Colonic mucosa (tissue), 4 donors: ENCODE measurements at regions not wholly inside any gene's neighbourhood (a gene's known extent, or its start where the extent isn't known, plus 50 kb on each side); places are given as distances from the start of the nearest gene placed in this dataset.

Source experiments
- DNase-seq: peaks from one replicate; pipeline ENCODE4 v3.0.0-alpha.2; 2020
- H3K27ac ChIP-seq: fragments of 200-600 bp; one replicate; pipeline ENCODE4 v1.8.0; 2021
- H3K27me3 ChIP-seq: fragments of 200-600 bp; one replicate; pipeline ENCODE4 v1.8.0; 2021
- H3K36me3 ChIP-seq: fragments of 200-600 bp; one replicate; pipeline ENCODE4 v1.8.0; 2021
- H3K4me1 ChIP-seq: fragments of 200-600 bp; one replicate; pipeline ENCODE4 v1.8.0; 2021; ENCODE audit warnings: mild to moderate bottlenecking
- H3K4me3 ChIP-seq: fragments of 200-600 bp; one replicate; pipeline ENCODE4 v1.8.0; 2021
- H3K9ac ChIP-seq, 2 donors: one replicate each; pipeline ENCODE4 v1.7.0; 2013; ENCODE audit warnings: control low read depth in 2 of 2, low read depth in 2 of 2, low read length in 2 of 2
- H3K9me3 ChIP-seq: fragments of 200-600 bp; one replicate; pipeline ENCODE4 v1.8.0; 2021
- CTCF ChIP-seq: fragments of 200-600 bp; IDR thresholded peaks from one replicate; pipeline ENCODE4 v1.8.0; 2022; ENCODE audit warnings: antibody characterized with exemption, mild to moderate bottlenecking
- intact Hi-C: fragments of 100-400 bp; cut with DNase I; formaldehyde crosslinking; loops from one replicate; pipeline ENCODE4 v1.14.1; 2022
- donor health status: healthy.
- donor health status: DM: no; HTN: no; CAD: no.
- donor health status: DM: no; HTN: no; CAD: no.

- Histone ChIP-seq H3K4me3 (no peak overlapping the region), H3K36me3 (no peaks in the 10 kb centered on the region), H3K27me3 (no peaks in the 10 kb centered on the region), H3K9ac (no peak overlapping the region), H3K4me1 (no peaks in the 10 kb centered on the region), H3K27ac (no peak overlapping the region), H3K9me3 (no peaks in the 10 kb centered on the region)
- intact Hi-C loops, result no loop called here
- TF ChIP-seq CTCF, result no peak
- DNase-seq, result no peak
Observed at GRCh38 chr16:49026566-49027181, 255.0 kb downstream of the CBLN1 start.

- H3K4me1 ChIP-seq, result no peaks in the 10 kb centered on the region
- H3K9ac ChIP-seq, result no peak overlapping the region
- H3K36me3 ChIP-seq, result no peaks in the 10 kb centered on the region
- intact Hi-C loops, result no loop called here
- no peak overlapping the region for H3K27ac ChIP-seq
- no peak overlapping the region for H3K4me3 ChIP-seq
- no peak for DNase-seq
- no peaks in the 10 kb centered on the region for H3K27me3 ChIP-seq
- TF ChIP-seq CTCF, result no peak
- H3K9me3 ChIP-seq, result no peaks in the 10 kb centered on the region
Observed at GRCh38 chr16:49024896-49025295, 256.7 kb downstream of the CBLN1 start.

GRCh38 chr16:49024016-49024415 lies 257.6 kb downstream of the CBLN1 start:
- intact Hi-C loops, result no loop called here
- H3K4me3 ChIP-seq, result no peak overlapping the region
- no peaks in the 10 kb centered on the region for H3K4me1 ChIP-seq
- no peak for TF ChIP-seq CTCF
- H3K9ac ChIP-seq, result no peak overlapping the region
- no peaks in the 10 kb centered on the region for H3K27me3 ChIP-seq
- no peaks in the 10 kb centered on the region for H3K9me3 ChIP-seq
- no peak for DNase-seq
- no peak overlapping the region for H3K27ac ChIP-seq
- no peaks in the 10 kb centered on the region for H3K36me3 ChIP-seq

GRCh38 chr16:49023050-49023449 lies 258.6 kb downstream of the CBLN1 start:
- no peaks in the 10 kb centered on the region for H3K27me3 ChIP-seq
- no peak for TF ChIP-seq CTCF
- H3K9me3 ChIP-seq, result no peaks in the 10 kb centered on the region
- H3K27ac ChIP-seq, result no peak overlapping the region
- no peak for DNase-seq
- no peak overlapping the region for H3K4me3 ChIP-seq
- H3K4me1 ChIP-seq, result no peaks in the 10 kb centered on the region
- no peak overlapping the region for H3K9ac ChIP-seq
- H3K36me3 ChIP-seq, result no peaks in the 10 kb centered on the region
- intact Hi-C loops, result no loop called here

- H3K9ac ChIP-seq, result no peak overlapping the region
- no peak for TF ChIP-seq CTCF
- no peaks in the 10 kb centered on the region for H3K27me3 ChIP-seq
- intact Hi-C loops, result no loop called here
- DNase-seq, result no peak
- no peaks in the 10 kb centered on the region for H3K36me3 ChIP-seq
- no peak overlapping the region for H3K27ac ChIP-seq
- H3K9me3 ChIP-seq, result no peaks in the 10 kb centered on the region
- no peaks in the 10 kb centered on the region for H3K4me1 ChIP-seq
- H3K4me3 ChIP-seq, result no peak overlapping the region
Observed at GRCh38 chr16:49022351-49022963, 259.2 kb downstream of the CBLN1 start.
